Stimulated activated CD4-positive, alpha-beta T cell treated with anti-CD3 and anti-CD28 coated beads, Interleukin-4, amount 100 ng/mL, for 1 hour (primary cell): ENCODE measurements at regions not wholly inside any gene's neighbourhood (a gene's known extent, or its start where the extent isn't known, plus 50 kb on each side); places are given as distances from the start of the nearest gene placed in this dataset.

Source experiments
- DNase-seq: peaks from one replicate; pipeline ENCODE4 v3.0.0-alpha.2; 2020

- DNase-seq = no peak
Measured at GRCh38 chrX:43590150-43590549, 65.9 kb upstream of the MAOA start.

GRCh38 chrX:43592597-43592996, 63.5 kb upstream of the MAOA start:
- DNase-seq = no peak

- no peak for DNase-seq
Measured at GRCh38 chrX:43595931-43596330, 60.2 kb upstream of the MAOA start.

DNA sequence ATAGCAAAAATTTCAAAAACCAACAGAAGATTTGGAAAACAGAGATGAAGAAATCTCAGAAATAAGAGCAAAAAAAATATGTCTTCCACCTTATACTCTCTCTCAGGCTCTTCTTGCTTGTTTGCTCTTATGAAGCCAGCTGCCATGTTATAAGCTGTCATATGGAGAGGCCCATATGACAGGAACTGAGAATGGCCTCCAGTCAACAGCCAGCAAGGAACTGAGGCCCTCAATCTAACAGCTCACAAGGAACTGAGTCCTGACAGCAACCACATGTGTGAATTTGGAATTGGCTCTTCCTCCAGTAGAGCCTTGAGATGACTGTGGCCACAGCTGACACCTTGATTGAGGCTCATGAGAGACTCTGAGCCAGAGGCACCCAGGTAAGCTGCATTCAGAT, 51.3 kb upstream of the MAOA start:
- no peak for DNase-seq

DNA sequence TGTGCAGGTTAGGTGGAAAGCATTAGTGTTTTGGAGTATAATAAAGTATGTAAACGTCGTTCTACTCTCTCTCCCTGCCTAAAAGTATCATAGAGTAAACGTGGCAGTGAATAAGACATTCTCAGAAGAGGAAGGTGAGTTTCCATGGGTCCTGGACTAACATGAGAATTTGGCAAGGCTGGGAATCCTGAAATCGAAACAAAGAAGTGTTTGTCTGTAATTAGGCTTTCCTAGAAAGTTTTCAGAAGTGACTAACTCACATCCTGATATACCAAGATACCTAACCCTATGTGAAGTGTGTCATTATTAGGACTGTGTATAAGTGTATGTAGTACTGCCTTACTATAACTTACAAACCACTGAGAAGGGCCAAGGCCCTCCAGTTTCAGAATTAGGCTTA, 50.7 kb upstream of the MAOA start:
- DNase-seq = no peak
